ENCODE measurements at regions not wholly inside any gene's neighbourhood (a gene's known extent, or its start where the extent isn't known, plus 50 kb on each side); places are given as distances from the start of the nearest gene placed in this dataset.
A peak's percentile ranks its signal among the peaks of the same experiment; 100 is the strongest.

GRCh38 chr15:47355759-47356158 lies 361.5 kb upstream of the SEMA6D start:
- no peak for DNase-seq

DNA sequence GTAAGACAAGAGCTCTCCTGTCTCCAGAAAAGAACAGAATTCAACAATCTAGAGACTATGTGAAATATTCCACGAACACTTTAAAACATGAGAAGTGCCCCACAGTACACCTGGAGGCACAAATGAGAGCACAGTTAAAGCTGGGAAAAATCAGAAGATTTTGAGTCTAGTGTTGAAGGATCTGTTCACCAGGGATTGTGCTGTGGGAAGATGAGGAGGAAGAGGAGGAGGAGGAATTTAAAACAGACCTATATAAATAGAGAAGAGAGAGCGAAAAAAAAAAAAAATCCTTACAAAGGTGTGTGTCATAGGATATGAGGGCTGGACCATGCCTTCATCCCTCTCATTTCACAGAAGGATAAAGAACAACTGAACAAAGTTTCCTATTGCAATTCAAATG lies 361.0 kb upstream of the SEMA6D start:
- no peak for DNase-seq

DNA sequence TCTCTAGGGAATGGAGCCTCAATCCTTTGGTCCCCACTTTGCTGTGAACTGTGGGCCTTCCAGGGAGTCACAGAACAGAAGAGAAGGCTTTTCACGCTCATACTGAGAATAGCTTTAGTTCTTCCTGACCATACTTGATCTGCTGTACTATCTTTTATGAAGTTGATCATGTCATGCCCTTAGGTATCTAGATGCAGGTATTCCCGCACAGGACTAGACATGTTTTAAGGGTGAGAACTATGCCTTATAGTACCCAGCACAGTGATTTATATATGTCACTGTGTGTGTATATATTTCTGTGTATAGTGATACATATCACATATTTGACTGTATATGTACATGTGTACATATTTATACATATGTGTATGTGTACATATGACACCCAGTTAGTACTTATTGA lies 358.4 kb upstream of the SEMA6D start:
- DNase-seq = no peak

- no peak for DNase-seq
These were observed 357.0 kb upstream of the SEMA6D start for GRCh38 chr15:47360305-47360704.

- DNase-seq = no peak
These were observed 355.0 kb upstream of the SEMA6D start for GRCh38 chr15:47362118-47362905.

DNA sequence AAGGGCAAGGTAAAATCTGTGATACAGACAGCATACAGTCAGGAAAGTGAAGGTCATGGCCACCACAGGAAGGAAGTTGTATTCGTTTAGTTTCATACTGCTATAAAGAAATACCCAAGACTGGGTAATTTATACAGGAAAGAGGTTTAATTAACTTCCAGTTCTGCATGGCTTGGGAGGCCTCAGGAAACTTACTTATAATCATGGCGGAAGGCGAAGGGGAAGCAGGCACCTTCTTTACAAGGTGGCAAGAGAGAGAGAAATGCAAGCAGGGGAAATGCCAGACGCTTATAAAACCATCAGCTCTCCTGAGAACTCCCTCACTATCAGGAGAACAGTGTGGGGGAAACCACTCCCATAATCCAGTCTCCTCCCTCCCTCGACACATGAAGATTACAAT lies 353.7 kb upstream of the SEMA6D start:
- DNase-seq = no peak

- DNase-seq = peak; percentile 16
These were observed 352.8 kb upstream of the SEMA6D start for GRCh38 chr15:47364230-47365141.

DNA sequence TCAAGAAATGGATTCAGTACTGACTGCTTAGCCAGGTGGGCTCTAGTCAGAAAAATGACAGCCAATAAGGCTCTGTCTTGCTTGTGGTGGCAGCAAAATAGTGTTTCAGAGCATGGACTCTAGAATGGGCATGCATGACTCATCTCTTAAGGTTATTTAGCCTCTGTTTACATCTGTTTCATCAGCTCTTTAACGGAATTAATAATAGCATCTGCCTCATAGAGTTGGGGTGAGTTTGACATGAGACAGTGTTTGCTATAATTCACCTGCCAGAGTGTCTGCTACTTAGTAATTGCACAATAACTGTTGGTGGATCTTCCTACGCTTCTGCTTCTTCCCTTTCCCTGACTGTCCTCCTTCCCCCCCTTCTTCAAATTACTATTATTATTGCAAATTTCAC lies 350.4 kb upstream of the SEMA6D start:
- DNase-seq = no peak

DNA sequence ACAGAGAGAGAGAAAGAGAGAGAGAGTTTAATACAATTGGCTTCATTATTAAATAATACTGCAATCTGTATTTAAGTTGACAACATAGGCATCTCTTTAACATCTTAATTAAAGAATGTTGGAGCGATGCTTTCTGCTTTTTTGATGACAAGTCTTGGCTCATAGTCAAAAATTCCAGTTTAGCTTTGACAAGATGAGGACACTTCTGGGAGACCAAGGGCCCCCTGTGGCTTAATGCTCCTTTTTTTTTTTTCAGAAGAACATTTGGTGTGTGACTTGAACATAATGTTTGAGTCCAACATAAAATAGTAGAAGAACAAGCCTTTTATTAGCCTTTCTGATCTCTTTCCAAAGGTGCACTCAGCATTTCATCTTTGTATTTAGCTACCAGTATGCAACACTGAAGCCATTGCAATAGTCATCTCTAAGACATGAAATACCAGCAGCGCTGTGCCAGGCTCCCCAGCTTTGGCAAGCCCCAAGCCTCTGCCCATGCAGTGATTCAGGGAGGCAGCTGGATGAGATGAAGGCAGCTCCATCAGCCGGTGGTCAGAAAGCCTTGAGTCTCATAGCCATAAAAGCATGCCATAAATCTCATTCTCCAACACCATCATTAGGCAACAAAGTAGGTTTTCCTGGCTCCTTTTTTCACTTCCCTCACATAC lies 349.4 kb upstream of the SEMA6D start:
- no peak for DNase-seq

DNA sequence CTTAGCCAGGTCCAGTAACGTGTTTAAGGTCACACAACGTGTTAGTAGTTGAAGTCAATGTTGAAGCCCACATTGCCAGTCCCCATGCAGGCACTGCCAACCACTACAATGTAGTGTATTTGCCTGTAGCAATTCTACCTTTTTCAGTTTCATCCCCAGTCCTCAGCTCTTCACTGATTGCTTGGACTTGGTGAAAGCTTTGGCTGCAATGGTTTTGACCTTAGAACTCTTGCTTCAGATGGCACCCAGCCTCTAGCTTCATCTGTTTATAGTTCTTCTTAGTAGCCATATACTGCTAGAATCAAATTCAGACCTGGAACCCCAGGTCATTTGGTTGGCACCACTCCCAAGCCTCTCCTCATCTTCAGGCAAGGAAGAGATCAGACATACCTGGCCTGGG lies 345.4 kb upstream of the SEMA6D start:
- DNase-seq = no peak

DNA sequence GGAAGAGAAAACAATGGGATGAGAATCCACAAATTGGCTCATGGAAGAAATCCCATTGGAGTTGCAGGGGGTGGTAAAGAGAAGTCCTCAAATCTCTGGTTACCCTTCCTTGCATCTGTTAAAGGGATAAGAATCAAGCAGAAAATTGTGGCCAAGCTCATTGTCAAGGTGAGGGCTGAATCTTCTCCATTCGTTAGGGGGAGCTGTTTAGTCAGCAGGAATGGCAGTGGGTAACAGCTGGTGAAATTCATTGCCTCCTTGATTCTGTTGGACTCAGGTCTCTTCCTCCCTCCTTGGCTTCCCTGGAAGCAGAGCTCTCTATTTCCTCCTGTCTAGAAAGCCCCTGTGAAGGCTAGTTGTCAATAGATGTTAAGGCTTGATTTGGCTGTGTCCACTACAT lies 343.1 kb upstream of the SEMA6D start:
- no peak for DNase-seq

- no peak for DNase-seq
These were observed 341.1 kb upstream of the SEMA6D start for GRCh38 chr15:47376190-47376589.

GRCh38 chr15:47377465-47377864 lies 339.8 kb upstream of the SEMA6D start:
- DNase-seq = peak; percentile 53

- no peak for DNase-seq
These were observed 338.8 kb upstream of the SEMA6D start for GRCh38 chr15:47378527-47378926.

DNA sequence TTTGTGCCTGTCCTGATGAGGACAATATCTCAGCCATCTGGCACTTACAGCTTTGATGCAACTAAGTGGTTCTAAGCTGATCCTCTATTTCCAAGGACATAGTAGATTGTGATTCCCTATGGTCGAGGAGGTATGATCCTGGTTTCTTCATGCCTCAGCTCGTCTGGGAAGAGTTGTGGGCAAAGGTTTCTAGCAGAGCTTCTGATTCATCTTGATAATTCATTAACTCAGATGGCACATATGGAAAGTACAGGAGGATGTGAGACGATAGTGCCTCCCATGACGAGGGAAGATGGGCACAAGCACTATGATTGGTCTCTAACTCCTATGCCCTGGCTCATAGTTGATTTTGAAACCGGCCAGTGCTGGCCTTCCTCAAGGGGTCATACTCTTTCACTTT lies 334.2 kb upstream of the SEMA6D start:
- DNase-seq = no peak

- no peak for DNase-seq
These were observed 333.5 kb upstream of the SEMA6D start for GRCh38 chr15:47383801-47384200.

DNA sequence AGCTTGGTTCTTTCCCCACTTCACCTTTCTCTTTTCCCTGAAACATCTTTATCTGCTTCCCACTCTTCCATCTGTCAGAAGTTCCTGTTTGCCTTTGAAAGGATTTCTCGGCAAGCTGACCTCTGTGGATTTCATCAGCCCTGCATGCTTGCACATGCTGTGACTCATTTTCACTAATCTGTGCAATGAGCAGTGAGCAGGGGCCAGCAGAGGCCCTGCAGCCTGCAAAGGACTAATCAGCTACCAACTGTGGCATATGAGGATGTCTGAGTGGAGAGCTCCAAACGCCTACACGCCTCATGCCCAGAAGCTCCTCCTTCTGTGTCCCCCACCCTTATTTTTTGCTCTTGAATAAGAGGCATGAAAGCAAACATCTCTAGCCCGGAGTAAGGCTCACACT lies 333.0 kb upstream of the SEMA6D start:
- DNase-seq = peak; percentile 94

GRCh38 chr15:47384776-47385175 lies 332.5 kb upstream of the SEMA6D start:
- DNase-seq = no peak

GRCh38 chr15:47386459-47386858 lies 330.8 kb upstream of the SEMA6D start:
- DNase-seq = no peak

- no peak for DNase-seq
These were observed 329.0 kb upstream of the SEMA6D start for GRCh38 chr15:47388299-47388698.

DNA sequence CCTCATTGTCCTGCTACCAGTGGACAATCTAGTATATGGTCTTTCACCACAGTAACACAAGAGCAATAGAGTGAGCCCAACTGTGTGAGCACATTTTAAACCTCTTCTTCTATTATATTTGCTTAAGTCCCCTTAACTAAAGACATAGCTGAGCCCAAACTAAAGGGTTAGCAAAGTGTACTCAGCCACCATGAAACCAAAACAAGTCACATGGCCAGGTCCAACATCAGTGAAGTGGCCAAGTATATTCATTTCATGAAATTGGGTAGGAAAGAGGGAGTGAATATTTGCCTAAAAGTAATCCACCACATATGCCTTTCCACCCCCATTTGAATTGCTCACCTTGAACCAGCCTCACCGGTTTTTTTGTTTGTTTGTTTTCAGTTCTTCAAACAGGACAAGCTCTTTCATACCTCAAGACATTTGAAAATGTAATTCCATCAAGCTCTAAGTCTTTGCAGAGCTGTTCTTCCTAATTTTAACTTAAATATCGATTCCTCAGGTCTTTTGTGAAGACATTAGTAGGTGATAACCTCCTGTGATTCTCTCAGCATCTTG lies 327.0 kb upstream of the SEMA6D start:
- no peak for DNase-seq

DNA sequence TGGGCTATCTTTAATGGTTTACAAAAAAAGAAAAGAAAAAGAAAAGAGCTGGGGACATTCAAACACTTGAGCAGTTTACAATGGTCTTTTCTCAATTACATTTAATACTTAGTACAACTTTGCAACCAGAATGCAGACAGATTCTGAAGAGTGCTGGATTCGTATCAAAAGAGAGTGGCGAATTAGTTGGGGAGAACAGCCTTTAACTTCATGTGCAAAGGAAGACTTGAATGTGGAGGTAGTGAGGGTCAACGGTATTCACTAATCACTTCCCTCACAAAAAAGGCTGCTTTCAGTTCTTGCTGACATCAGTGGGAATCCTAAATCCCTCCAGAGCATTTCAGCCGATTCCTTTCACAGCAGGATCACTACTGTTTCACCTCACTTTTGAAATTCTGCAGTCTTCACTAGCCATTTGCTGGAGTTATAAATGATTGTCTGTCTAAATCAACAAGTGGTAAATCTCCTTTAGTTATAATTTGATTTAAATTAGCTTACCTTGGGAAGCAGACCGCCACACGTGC lies 323.0 kb upstream of the SEMA6D start:
- no peak for DNase-seq

DNA sequence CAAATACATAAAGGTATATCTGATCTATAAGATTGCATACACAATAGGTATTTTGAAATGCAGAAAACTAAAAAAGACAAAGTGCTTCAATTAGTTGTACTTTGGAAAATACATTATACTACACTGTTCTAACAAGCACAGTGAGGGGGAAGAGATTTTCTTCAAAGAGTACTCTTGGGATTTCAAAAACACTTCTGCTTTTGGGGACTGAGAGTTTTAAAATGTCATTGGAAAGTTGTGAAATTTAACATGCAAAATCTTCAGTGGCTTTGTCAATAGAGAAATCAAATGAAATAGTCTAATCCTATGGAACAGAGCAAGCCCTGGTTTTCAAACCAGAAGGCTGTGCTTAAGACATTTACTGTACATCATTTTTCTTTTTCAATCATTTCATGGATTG lies 322.2 kb upstream of the SEMA6D start:
- no peak for DNase-seq

All from NCI-H226 (cell line).